Left lung (tissue), 4 donors: ENCODE measurements at regions not wholly inside any gene's neighbourhood (a gene's known extent, or its start where the extent isn't known, plus 50 kb on each side); places are given as distances from the start of the nearest gene placed in this dataset.
"Not testable (repeated sequence)": the region's sequence is repeated elsewhere in the genome, so short reads cannot be mapped to it uniquely, and the experiment has no call there.

Source experiments
- ATAC-seq: fragments of 200-7000 bp; cut with Tn5 transposase; one replicate; pipeline ENCODE4 v1.9.1; 2020; ENCODE audit warnings: moderate library complexity
- DNase-seq, 4 donors: peaks; one replicate each; pipeline ENCODE4 v3.0.0-alpha.2; 2013 to 2020
- H3K27ac ChIP-seq, 2 donors: fragments of 200-600 bp; sonication (generic) in 1 of 2; one replicate each; pipeline versions ENCODE4 v1.5.0 to v1.8.0; 2020 to 2021
- H3K27me3 ChIP-seq, 2 donors: fragments of 200-600 bp; sonication (generic) in 1 of 2; one replicate each; pipeline versions ENCODE4 v1.5.0 to v1.8.0; 2020 to 2021
- H3K36me3 ChIP-seq, 2 donors: fragments of 200-600 bp; sonication (generic) in 1 of 2; one replicate each; pipeline versions ENCODE4 v1.5.0 to v1.8.0; 2020 to 2021
- H3K4me1 ChIP-seq, 2 donors: fragments of 200-600 bp; one replicate each; pipeline ENCODE4 v1.8.0; 2021
- H3K4me3 ChIP-seq, 2 donors: fragments of 200-600 bp; sonication (generic) in 1 of 2; one replicate each; pipeline versions ENCODE4 v1.5.0 to v1.8.0; 2020 to 2021; ENCODE audit warnings: mild to moderate bottlenecking in 1 of 2
- H3K9me3 ChIP-seq, 2 donors: fragments of 200-600 bp; sonication (generic) in 1 of 2; one replicate each; pipeline versions ENCODE4 v1.5.0 to v1.8.0; 2020 to 2021
- CTCF ChIP-seq, 2 donors: fragments of 200-600 bp; sonication (generic) in 1 of 2; IDR thresholded peaks; one replicate each; pipeline versions ENCODE4 v1.5.0 to v1.8.0; 2021; ENCODE audit warnings: antibody characterized with exemption in 2 of 2
- intact Hi-C, 2 donors: fragments of 100-400 bp; cut with DNase I; formaldehyde crosslinking; loops; one replicate each; pipeline versions ENCODE4 v1.11.2 to v1.14.2; 2022
- donor health status: DM: no; HTN: yes; CAD: no.
- donor health status: DM: no; HTN: no; CAD: no.

- intact Hi-C loops = no loop called here
- DNase-seq = peak in 2 of 4 donors; percentile 3 to 41
- no peak overlapping the region for H3K27ac ChIP-seq
Measured at GRCh38 chr7:145106001-145106400, 270.1 kb upstream of the TPK1 start.

GRCh38 chr7:145105561-145105960, 269.7 kb upstream of the TPK1 start:
- H3K9me3 ChIP-seq = peaks cover 0 to 5% of the 10 kb centered on the region in 2 donors
- H3K4me1 ChIP-seq = no peaks in the 10 kb centered on the region
- no peaks in the 10 kb centered on the region for H3K36me3 ChIP-seq
- no peak for DNase-seq
- no peak for TF ChIP-seq CTCF (IDR thresholded peaks at IDR 0.05)
- no peaks in the 10 kb centered on the region for H3K27me3 ChIP-seq
- ATAC-seq = no peak
- intact Hi-C loops = no loop called here
- H3K4me3 ChIP-seq = no peak overlapping the region
- H3K27ac ChIP-seq = no peak overlapping the region

More at GRCh38 chr7:145106001-145106400, 270.1 kb upstream of the TPK1 start:
- no peak for TF ChIP-seq CTCF (IDR thresholded peaks at IDR 0.05)
- ATAC-seq = no peak
- Histone ChIP-seq H3K4me3 (no peak overlapping the region), H3K36me3 (no peaks in the 10 kb centered on the region), H3K4me1 (no peaks in the 10 kb centered on the region), H3K27me3 (no peaks in the 10 kb centered on the region), H3K9me3 (peaks cover 0 to 5% of the 10 kb centered on the region in 2 donors)

- no peak for ATAC-seq
- no peaks in the 10 kb centered on the region for H3K36me3 ChIP-seq
Measured at GRCh38 chr7:145104400-145104799, 268.5 kb upstream of the TPK1 start.

GRCh38 chr7:145102199-145102598, 266.3 kb upstream of the TPK1 start:
- H3K36me3 ChIP-seq, H3K27ac ChIP-seq, H3K4me3 ChIP-seq, intact Hi-C loops, H3K4me1 ChIP-seq, H3K9me3 ChIP-seq, ATAC-seq, H3K27me3 ChIP-seq: not testable (repeated sequence)
- peak in 1 of 4 donors; percentile 55 for DNase-seq

More at GRCh38 chr7:145104400-145104799, 268.5 kb upstream of the TPK1 start:
- TF ChIP-seq CTCF (IDR thresholded peaks at IDR 0.05) = no peak
- intact Hi-C loops = no loop called here
- H3K4me3 ChIP-seq = no peak overlapping the region
- H3K27me3 ChIP-seq = no peaks in the 10 kb centered on the region
- no peak overlapping the region for H3K27ac ChIP-seq
- H3K9me3 ChIP-seq = no peaks in the 10 kb centered on the region
- H3K4me1 ChIP-seq = no peaks in the 10 kb centered on the region
- DNase-seq = no peak

- Histone ChIP-seq H3K9me3 (no peaks in the 10 kb centered on the region), H3K27ac (no peak overlapping the region), H3K4me1 (no peaks in the 10 kb centered on the region), H3K36me3 (no peaks in the 10 kb centered on the region), H3K4me3 (no peak overlapping the region), H3K27me3 (no peaks in the 10 kb centered on the region)
- DNase-seq = peak in 2 of 4 donors; percentile 16 to 37
- no peak for TF ChIP-seq CTCF (IDR thresholded peaks at IDR 0.05)
- ATAC-seq = no peak
- intact Hi-C loops = no loop called here
Measured at GRCh38 chr7:145092766-145093165, 256.9 kb upstream of the TPK1 start.

- no peaks in the 10 kb centered on the region for H3K27me3 ChIP-seq
- H3K4me1 ChIP-seq = no peaks in the 10 kb centered on the region
- intact Hi-C loops = no loop called here
- DNase-seq = no peak
- TF ChIP-seq CTCF (IDR thresholded peaks at IDR 0.05) = no peak
- no peaks in the 10 kb centered on the region for H3K36me3 ChIP-seq
- no peak overlapping the region for H3K27ac ChIP-seq
- H3K9me3 ChIP-seq = no peaks in the 10 kb centered on the region
- H3K4me3 ChIP-seq = no peak overlapping the region
- ATAC-seq = no peak
Measured at GRCh38 chr7:145088111-145088745, 252.4 kb upstream of the TPK1 start.
